ENCODE measurements at regions not wholly inside any gene's neighbourhood (a gene's known extent, or its start where the extent isn't known, plus 50 kb on each side); places are given as distances from the start of the nearest gene placed in this dataset.

DNA sequence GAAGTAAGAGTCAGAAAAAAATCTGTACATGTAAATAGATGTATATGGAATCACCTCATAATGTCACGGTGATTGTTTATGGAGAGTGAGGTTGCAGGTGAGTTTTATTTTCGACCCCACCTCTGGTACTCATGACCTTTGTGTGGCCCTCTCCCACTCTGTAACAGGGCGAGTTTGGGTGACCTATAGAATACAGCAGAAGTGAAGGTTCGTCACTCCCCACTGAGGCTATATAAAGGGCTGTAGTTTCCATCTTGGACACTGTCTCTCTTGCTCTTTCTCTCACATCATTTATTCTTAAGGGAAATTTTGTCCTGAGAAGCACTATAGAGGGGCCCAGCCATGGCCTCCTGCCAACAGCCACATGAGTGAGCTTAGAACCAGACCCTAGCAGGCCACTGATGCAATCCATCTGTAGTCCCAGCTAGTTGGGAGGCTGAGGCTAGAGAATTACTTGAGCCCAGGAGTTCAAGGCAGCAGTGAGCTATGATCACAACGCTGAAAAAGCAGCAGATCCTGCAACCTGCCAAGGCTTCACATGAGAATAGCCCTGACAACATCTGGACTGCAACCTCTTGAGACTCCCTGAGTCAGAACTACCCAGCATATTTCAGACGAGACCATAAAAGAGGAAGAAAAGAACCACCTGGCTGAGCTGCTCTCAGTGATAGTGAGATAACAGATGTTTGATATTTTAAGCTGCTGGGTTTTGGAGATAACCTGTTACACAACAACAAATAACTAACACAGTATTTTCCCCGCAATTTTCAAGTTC, 74.3 kb upstream of the SLC1A4 start:
- Histone ChIP-seq H3K4me1 (peaks cover 7% of the 10 kb centered on the region), H3K27me3 (no peaks in the 10 kb centered on the region), H3K27ac (no peak overlapping the region), H3K36me3 (no peaks in the 10 kb centered on the region), H3K4me3 (no peak overlapping the region), H3K9me3 (no peaks in the 10 kb centered on the region)
- ATAC-seq (no peak), DNase-seq (no peak)
- intact Hi-C loops (cut with DNase I): loop anchor here (5.0 kb wide), 1 partner anchor 127 kb away; no protein-coding TSS in a partner anchor
- TF ChIP-seq, protein P1, sequence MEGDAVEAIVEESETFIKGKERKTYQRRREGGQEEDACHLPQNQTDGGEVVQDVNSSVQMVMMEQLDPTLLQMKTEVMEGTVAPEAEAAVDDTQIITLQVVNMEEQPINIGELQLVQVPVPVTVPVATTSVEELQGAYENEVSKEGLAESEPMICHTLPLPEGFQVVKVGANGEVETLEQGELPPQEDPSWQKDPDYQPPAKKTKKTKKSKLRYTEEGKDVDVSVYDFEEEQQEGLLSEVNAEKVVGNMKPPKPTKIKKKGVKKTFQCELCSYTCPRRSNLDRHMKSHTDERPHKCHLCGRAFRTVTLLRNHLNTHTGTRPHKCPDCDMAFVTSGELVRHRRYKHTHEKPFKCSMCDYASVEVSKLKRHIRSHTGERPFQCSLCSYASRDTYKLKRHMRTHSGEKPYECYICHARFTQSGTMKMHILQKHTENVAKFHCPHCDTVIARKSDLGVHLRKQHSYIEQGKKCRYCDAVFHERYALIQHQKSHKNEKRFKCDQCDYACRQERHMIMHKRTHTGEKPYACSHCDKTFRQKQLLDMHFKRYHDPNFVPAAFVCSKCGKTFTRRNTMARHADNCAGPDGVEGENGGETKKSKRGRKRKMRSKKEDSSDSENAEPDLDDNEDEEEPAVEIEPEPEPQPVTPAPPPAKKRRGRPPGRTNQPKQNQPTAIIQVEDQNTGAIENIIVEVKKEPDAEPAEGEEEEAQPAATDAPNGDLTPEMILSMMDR (IDR thresholded peaks at IDR 0.05): no peak

- intact Hi-C loops (cut with DNase I): loop anchor here (5.0 kb wide), 1 partner anchor 127 kb away; no protein-coding TSS in a partner anchor
- H3K27me3 ChIP-seq: no peaks in the 10 kb centered on the region
- DNase-seq (no peak), ATAC-seq (no peak)
- H3K9me3 ChIP-seq: no peaks in the 10 kb centered on the region
- no peak overlapping the region for H3K27ac ChIP-seq
- H3K4me1 ChIP-seq: peaks cover 7% of the 10 kb centered on the region
- H3K36me3 ChIP-seq: no peaks in the 10 kb centered on the region
- H3K4me3 ChIP-seq: no peak overlapping the region
- TF ChIP-seq, protein P1 (IDR thresholded peaks at IDR 0.05): no peak
These were observed 73.7 kb upstream of the SLC1A4 start for GRCh38 chr2:64915510-64915900.

- DNase-seq (no peak), ATAC-seq (no peak)
- Histone ChIP-seq H3K36me3 (no peaks in the 10 kb centered on the region), H3K4me1 (peaks cover 7% of the 10 kb centered on the region), H3K27ac (peak overlapping the region; percentile 65), H3K27me3 (no peaks in the 10 kb centered on the region), H3K4me3 (peak overlapping the region; percentile 57), H3K9me3 (no peaks in the 10 kb centered on the region)
- intact Hi-C loops (cut with DNase I): loop anchor here (5.0 kb wide), 1 partner anchor 124 kb away; no protein-coding TSS in a partner anchor
- TF ChIP-seq, protein P1 (IDR thresholded peaks at IDR 0.05): no peak
These were observed 70.8 kb upstream of the SLC1A4 start for GRCh38 chr2:64918220-64918886.

GRCh38 chr2:64919261-64919660, 69.9 kb upstream of the SLC1A4 start:
- TF ChIP-seq, protein P1 (IDR thresholded peaks at IDR 0.05): no peak
- intact Hi-C loops (cut with DNase I): loop anchor here (5.0 kb wide), 1 partner anchor 123 kb away; no protein-coding TSS in a partner anchor
- Histone ChIP-seq H3K4me1 (peaks cover 7% of the 10 kb centered on the region), H3K27ac (no peak overlapping the region), H3K9me3 (no peaks in the 10 kb centered on the region), H3K4me3 (no peak overlapping the region), H3K36me3 (no peaks in the 10 kb centered on the region), H3K27me3 (no peaks in the 10 kb centered on the region)
- DNase-seq (no peak), ATAC-seq (no peak)

GRCh38 chr2:64922482-64923384, 66.5 kb upstream of the SLC1A4 start:
- Histone ChIP-seq H3K4me1 (peaks cover 7% of the 10 kb centered on the region), H3K27ac (no peak overlapping the region), H3K9me3 (no peaks in the 10 kb centered on the region), H3K36me3 (no peaks in the 10 kb centered on the region), H3K4me3 (no peak overlapping the region), H3K27me3 (no peaks in the 10 kb centered on the region)
- intact Hi-C loops (cut with DNase I): no loop called here
- DNase-seq (no peak), ATAC-seq (no peak)
- TF ChIP-seq, protein P1 (IDR thresholded peaks at IDR 0.05): no peak

All from upper lobe of right lung (tissue), 1 donor.